ENCODE measurements at regions not wholly inside any gene's neighbourhood (a gene's known extent, or its start where the extent isn't known, plus 50 kb on each side); places are given as distances from the start of the nearest gene placed in this dataset.

GRCh38 chr5:142521706-142522105 is 164.2 kb downstream of the FGF1 start (continued):
- TF ChIP-seq GPBP1L1 (CRISPR knock-in tag; IDR thresholded peaks at IDR 0.05) (no peak), NFRKB (IDR thresholded peaks at IDR 0.05) (no peak), SP1 (IDR thresholded peaks at IDR 0.05) (no peak), SP1 (CRISPR knock-in tag; IDR thresholded peaks at IDR 0.05) (no peak), MEIS1 (CRISPR knock-in tag; IDR thresholded peaks at IDR 0.05; ENCODE audit: borderline replicate concordance) (0 out of 2 replicates have a peak, but pooled peaks have one; percentile 25), SIX4 (CRISPR knock-in tag; IDR thresholded peaks at IDR 0.05) (no peak), KDM4B (CRISPR knock-in tag; IDR thresholded peaks at IDR 0.05) (no peak), SSRP1 (CRISPR knock-in tag; IDR thresholded peaks at IDR 0.05) (no peak), PCBP2 (optimal IDR thresholded peaks at IDR 0.05; ENCODE audit: low read depth, low read length, poor library complexity, severe bottlenecking) (no peak), ZNF720 (CRISPR knock-in tag; IDR thresholded peaks at IDR 0.05) (no peak), ZNF225 (CRISPR knock-in tag; IDR thresholded peaks at IDR 0.05) (no peak), HMGXB4 (CRISPR knock-in tag; IDR thresholded peaks at IDR 0.05; ENCODE audit: borderline replicate concordance in 1 of 2, low read depth in 1 of 2) (no peak), ZNF800 (CRISPR knock-in tag; IDR thresholded peaks at IDR 0.05) (no peak), KDM5A (IDR thresholded peaks at IDR 0.05; ENCODE audit: borderline replicate concordance, low read length) (no peak)
- TF ChIP-seq, protein P1, sequence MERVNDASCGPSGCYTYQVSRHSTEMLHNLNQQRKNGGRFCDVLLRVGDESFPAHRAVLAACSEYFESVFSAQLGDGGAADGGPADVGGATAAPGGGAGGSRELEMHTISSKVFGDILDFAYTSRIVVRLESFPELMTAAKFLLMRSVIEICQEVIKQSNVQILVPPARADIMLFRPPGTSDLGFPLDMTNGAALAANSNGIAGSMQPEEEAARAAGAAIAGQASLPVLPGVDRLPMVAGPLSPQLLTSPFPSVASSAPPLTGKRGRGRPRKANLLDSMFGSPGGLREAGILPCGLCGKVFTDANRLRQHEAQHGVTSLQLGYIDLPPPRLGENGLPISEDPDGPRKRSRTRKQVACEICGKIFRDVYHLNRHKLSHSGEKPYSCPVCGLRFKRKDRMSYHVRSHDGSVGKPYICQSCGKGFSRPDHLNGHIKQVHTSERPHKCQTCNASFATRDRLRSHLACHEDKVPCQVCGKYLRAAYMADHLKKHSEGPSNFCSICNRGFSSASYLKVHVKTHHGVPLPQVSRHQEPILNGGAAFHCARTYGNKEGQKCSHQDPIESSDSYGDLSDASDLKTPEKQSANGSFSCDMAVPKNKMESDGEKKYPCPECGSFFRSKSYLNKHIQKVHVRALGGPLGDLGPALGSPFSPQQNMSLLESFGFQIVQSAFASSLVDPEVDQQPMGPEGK (CRISPR knock-in tag; IDR thresholded peaks at IDR 0.05) = peak; percentile 46; the same call in 1 of the 2 replicates
- TF ChIP-seq, protein P2, sequence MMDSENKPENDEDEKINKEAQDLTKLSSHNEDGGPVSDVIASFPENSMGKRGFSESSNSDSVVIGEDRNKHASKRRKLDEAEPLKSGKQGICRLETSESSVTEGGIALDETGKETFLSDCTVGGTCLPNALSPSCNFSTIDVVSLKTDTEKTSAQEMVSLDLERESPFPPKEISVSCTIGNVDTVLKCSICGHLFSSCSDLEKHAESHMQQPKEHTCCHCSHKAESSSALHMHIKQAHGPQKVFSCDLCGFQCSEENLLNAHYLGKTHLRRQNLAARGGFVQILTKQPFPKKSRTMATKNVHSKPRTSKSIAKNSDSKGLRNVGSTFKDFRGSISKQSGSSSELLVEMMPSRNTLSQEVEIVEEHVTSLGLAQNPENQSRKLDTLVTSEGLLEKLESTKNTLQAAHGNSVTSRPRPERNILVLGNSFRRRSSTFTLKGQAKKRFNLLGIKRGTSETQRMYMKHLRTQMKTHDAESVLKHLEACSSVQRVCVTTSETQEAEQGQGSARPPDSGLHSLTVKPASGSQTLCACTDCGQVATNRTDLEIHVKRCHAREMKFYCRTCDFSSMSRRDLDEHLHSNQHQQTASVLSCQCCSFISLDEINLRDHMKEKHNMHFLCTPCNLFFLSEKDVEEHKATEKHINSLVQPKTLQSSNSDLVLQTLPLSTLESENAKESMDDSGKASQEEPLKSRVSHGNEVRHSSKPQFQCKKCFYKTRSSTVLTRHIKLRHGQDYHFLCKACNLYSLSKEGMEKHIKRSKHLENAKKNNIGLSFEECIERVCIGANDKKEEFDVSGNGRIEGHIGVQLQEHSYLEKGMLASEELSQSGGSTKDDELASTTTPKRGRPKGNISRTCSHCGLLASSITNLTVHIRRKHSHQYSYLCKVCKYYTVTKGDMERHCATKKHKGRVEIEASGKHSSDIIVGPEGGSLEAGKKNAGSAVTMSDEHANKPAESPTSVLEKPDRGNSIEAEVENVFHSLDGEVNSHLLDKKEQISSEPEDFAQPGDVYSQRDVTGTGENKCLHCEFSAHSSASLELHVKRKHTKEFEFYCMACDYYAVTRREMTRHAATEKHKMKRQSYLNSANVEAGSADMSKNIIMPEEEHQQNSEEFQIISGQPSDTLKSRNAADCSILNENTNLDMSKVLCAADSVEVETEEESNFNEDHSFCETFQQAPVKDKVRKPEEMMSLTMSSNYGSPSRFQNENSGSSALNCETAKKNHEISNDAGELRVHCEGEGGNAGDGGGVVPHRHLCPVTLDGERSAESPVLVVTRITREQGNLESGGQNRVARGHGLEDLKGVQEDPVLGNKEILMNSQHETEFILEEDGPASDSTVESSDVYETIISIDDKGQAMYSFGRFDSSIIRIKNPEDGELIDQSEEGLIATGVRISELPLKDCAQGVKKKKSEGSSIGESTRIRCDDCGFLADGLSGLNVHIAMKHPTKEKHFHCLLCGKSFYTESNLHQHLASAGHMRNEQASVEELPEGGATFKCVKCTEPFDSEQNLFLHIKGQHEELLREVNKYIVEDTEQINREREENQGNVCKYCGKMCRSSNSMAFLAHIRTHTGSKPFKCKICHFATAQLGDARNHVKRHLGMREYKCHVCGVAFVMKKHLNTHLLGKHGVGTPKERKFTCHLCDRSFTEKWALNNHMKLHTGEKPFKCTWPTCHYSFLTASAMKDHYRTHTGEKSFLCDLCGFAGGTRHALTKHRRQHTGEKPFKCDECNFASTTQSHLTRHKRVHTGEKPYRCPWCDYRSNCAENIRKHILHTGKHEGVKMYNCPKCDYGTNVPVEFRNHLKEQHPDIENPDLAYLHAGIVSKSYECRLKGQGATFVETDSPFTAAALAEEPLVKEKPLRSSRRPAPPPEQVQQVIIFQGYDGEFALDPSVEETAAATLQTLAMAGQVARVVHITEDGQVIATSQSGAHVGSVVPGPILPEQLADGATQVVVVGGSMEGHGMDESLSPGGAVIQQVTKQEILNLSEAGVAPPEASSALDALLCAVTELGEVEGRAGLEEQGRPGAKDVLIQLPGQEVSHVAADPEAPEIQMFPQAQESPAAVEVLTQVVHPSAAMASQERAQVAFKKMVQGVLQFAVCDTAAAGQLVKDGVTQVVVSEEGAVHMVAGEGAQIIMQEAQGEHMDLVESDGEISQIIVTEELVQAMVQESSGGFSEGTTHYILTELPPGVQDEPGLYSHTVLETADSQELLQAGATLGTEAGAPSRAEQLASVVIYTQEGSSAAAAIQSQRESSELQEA (CRISPR knock-in tag; IDR thresholded peaks at IDR 0.05; ENCODE audit: not compliant biosample characterization) = no peak
